ENCODE measurements at regions not wholly inside any gene's neighbourhood (a gene's known extent, or its start where the extent isn't known, plus 50 kb on each side); places are given as distances from the start of the nearest gene placed in this dataset.

- no peak for DNase-seq
- Histone ChIP-seq H3K4me3 (ENCODE audit: low read depth, low read length) (no peak overlapping the region), H3K4me1 (no peaks in the 10 kb centered on the region; the same call in 1 of the 2 replicates), H3K36me3 (no peaks in the 10 kb centered on the region), H3K27me3 (no peaks in the 10 kb centered on the region), H3K9me3 (no peaks in the 10 kb centered on the region)
- no peak for TF ChIP-seq CTCF (IDR thresholded peaks at IDR 0.05; ENCODE audit: low read depth, low read length)
Observed at GRCh38 chr10:44238212-44238611, 146.7 kb downstream of the CXCL12 start.

GRCh38 chr10:44237364-44238049 is 147.4 kb downstream of the CXCL12 start:
- Histone ChIP-seq H3K36me3 (no peaks in the 10 kb centered on the region), H3K4me1 (no peaks in the 10 kb centered on the region; the same call in 1 of the 2 replicates), H3K4me3 (ENCODE audit: low read depth, low read length) (no peak overlapping the region), H3K9me3 (no peaks in the 10 kb centered on the region), H3K27me3 (no peaks in the 10 kb centered on the region)
- DNase-seq, result no peak
- TF ChIP-seq CTCF (IDR thresholded peaks at IDR 0.05; ENCODE audit: low read depth, low read length), result no peak

GRCh38 chr10:44235363-44235762 is 149.5 kb downstream of the CXCL12 start:
- Histone ChIP-seq H3K4me3 (ENCODE audit: low read depth, low read length) (no peak overlapping the region), H3K27me3 (no peaks in the 10 kb centered on the region), H3K36me3 (no peaks in the 10 kb centered on the region), H3K4me1 (no peaks in the 10 kb centered on the region; the same call in 1 of the 2 replicates), H3K9me3 (no peaks in the 10 kb centered on the region)
- DNase-seq, result no peak
- TF ChIP-seq CTCF (IDR thresholded peaks at IDR 0.05; ENCODE audit: low read depth, low read length), result no peak

- no peak for TF ChIP-seq CTCF (IDR thresholded peaks at IDR 0.05; ENCODE audit: low read depth, low read length)
- no peak for DNase-seq
- Histone ChIP-seq H3K4me1 (no peaks in the 10 kb centered on the region; the same call in 1 of the 2 replicates), H3K36me3 (no peaks in the 10 kb centered on the region), H3K27me3 (no peaks in the 10 kb centered on the region), H3K9me3 (no peaks in the 10 kb centered on the region), H3K4me3 (ENCODE audit: low read depth, low read length) (no peak overlapping the region)
Observed at GRCh38 chr10:44234483-44234875, 150.4 kb downstream of the CXCL12 start.

GRCh38 chr10:44233561-44234482 is 151.1 kb downstream of the CXCL12 start:
- Histone ChIP-seq H3K4me3 (ENCODE audit: low read depth, low read length) (no peak overlapping the region), H3K9me3 (no peaks in the 10 kb centered on the region), H3K4me1 (no peaks in the 10 kb centered on the region; the same call in 1 of the 2 replicates), H3K36me3 (no peaks in the 10 kb centered on the region), H3K27me3 (no peaks in the 10 kb centered on the region)
- DNase-seq, result peak; percentile 65
- TF ChIP-seq CTCF (IDR thresholded peaks at IDR 0.05; ENCODE audit: low read depth, low read length), result no peak
